Ovary (tissue), 7 donors: ENCODE measurements at regions not wholly inside any gene's neighbourhood (a gene's known extent, or its start where the extent isn't known, plus 50 kb on each side); places are given as distances from the start of the nearest gene placed in this dataset.

ENCODE experiments used
- DNase-seq, 5 donors: peaks; one replicate each; pipeline ENCODE4 v3.0.0-alpha.2; 2019 to 2020
- H3K27ac ChIP-seq, 2 donors: fragments of 200-600 bp; one replicate each; pipeline versions ENCODE4 v1.5.1 to v1.8.0; 2019 to 2022
- H3K27me3 ChIP-seq: fragments of 200-600 bp; one replicate; pipeline ENCODE4 v1.8.0; 2022
- H3K36me3 ChIP-seq: fragments of 200-600 bp; sonication (generic); one replicate; pipeline ENCODE4 v1.5.1; 2019
- H3K4me1 ChIP-seq: one replicate; pipeline ENCODE4 v1.8.1; 2013; ENCODE audit warnings: mild to moderate bottlenecking, moderate library complexity; ENCODE audit not compliant: insufficient read depth
- H3K4me3 ChIP-seq: fragments of 200-600 bp; sonication (generic); one replicate; pipeline ENCODE4 v1.5.1; 2017
- H3K9me3 ChIP-seq, 2 donors: fragments of 200-600 bp in 1 of 2; sonication (generic) in 1 of 2; one replicate each; pipeline versions ENCODE4 v1.5.1 to v1.8.1; 2013 to 2019; ENCODE audit warnings: mild to moderate bottlenecking in 1 of 2, moderate library complexity in 1 of 2
- CTCF ChIP-seq, 3 donors: fragments of 450-650 bp in 2 of 3; fragments of 200-600 bp in 1 of 3; IDR thresholded peaks; one replicate each; pipeline versions ENCODE4 v1.5.1 to v1.8.0; 2016 to 2022; ENCODE audit warnings: antibody characterized with exemption in 3 of 3, mild to moderate bottlenecking in 1 of 3
- EP300 ChIP-seq: sonication (generic); formaldehyde crosslinking; IDR thresholded peaks from one replicate; pipeline ENCODE4 v1.6.1; 2017; ENCODE audit warnings: antibody characterized with exemption
- POLR2A ChIP-seq: fragments of 450-650 bp; IDR thresholded peaks from one replicate; pipeline ENCODE4 v1.6.1; 2017; ENCODE audit warnings: antibody characterized with exemption, mild to moderate bottlenecking, moderate library complexity
- WGBS, 3 donors: extraction: QIAGEN DNeasy Blood & Tissue Kit in 1 of 3; methylation state at CpG; one replicate each; pipeline versions ENCODE4 v1.1.5 to v1.1.7; 2013 to 2017; 5-methylcytosine and 5-hydroxymethylcytosine counted together
- intact Hi-C, 4 donors: fragments of 100-400 bp; cut with DNase I; formaldehyde crosslinking; loops; one replicate each; pipeline versions ENCODE4 v1.11.0 to v1.15.1; 2022 to 2023
- donor health status: DM: no; HTN: no; CAD: no; lungs with moderate emphysema.
- donor health status: DM: no; HTN: no; CAD: no.
- donor health status: Bipolar disorder and iron deficiency.
- donor health status: DM: no; HTN: no; CAD: no.
- donor health status: DM: yes; HTN: yes; CAD: no.

GRCh38 chr9:7974335-7974960 is 174.9 kb upstream of the DMAC1 start:
- Histone ChIP-seq H3K4me3 (no peak overlapping the region), H3K27ac (no peak overlapping the region), H3K9me3 (no peaks in the 10 kb centered on the region), H3K27me3 (no peaks in the 10 kb centered on the region), H3K36me3 (no peaks in the 10 kb centered on the region), H3K4me1 (no peaks in the 10 kb centered on the region)
- intact Hi-C loops = no loop called here
- no peak for DNase-seq
- TF ChIP-seq EP300 = no peak
- TF ChIP-seq CTCF (IDR thresholded peaks at IDR 0.05) = no peak
- no peak for TF ChIP-seq POLR2A
- 78 to 85% (median 79%) methylated on average over 5 of the region's 5 CpGs for WGBS, 3 donors

DNA sequence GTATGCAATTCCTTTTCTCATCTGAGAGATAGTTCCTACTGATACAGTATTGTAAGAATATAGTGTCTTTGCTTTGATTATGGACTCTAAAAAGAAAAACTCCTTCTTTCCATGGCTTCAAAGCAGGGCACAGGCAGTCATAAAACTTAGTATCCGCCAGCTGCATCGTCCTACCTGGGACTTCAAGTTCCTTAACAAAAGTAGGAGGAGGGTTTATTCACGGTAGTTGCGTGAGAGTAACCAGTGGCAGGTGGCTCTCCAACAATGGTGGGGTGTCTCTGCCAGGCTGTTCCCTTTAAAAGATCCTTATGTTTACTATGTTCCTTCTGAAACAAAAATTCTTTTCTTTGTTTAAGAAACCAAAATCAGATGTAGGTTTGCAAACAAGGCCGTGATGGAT is 173.5 kb upstream of the DMAC1 start:
- Histone ChIP-seq H3K4me1 (no peaks in the 10 kb centered on the region), H3K36me3 (no peaks in the 10 kb centered on the region), H3K9me3 (no peaks in the 10 kb centered on the region), H3K27me3 (no peaks in the 10 kb centered on the region), H3K4me3 (no peak overlapping the region), H3K27ac (no peak overlapping the region)
- WGBS, 3 donors = 80 to 83% (median 82%) methylated on average over 5 of the region's 5 CpGs
- intact Hi-C loops = no loop called here
- DNase-seq = no peak
- no peak for TF ChIP-seq POLR2A
- no peak for TF ChIP-seq EP300
- TF ChIP-seq CTCF (IDR thresholded peaks at IDR 0.05) = no peak

DNA sequence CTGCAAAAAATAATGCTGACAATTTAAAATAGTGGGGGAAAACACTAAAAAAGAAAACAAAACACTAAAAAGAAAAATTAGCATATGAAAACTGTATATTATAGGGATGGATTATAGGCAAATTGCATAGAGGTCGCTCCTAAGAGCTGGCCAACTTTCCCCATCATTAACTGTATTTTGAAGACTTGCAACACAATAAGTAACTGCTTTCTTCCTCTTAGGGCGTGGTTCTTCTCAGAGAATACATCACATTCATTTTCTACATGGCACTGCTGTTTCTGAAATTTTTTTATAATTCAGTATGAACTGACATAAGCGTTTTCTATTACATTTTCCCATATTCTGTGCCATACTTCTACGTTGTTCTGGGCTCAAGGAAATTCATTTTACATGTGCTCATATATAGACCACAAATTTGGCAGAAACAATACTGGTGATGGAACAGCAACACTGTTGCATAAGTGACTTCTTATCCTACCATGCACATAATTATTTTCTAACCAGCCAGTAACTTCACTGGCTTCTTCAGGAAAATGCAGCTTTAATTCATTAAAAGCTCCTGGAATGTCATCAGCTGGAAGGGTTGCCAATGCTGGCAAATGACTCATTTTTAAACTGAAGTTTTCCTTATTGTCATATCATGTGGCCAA is 171.2 kb upstream of the DMAC1 start:
- DNase-seq = no peak
- no peaks in the 10 kb centered on the region for H3K9me3 ChIP-seq
- H3K27ac ChIP-seq = no peak overlapping the region
- H3K4me3 ChIP-seq = no peak overlapping the region
- H3K4me1 ChIP-seq = no peaks in the 10 kb centered on the region
- TF ChIP-seq POLR2A = no peak
- no peak for TF ChIP-seq CTCF (IDR thresholded peaks at IDR 0.05)
- no peak for TF ChIP-seq EP300
- H3K27me3 ChIP-seq = no peaks in the 10 kb centered on the region
- 66 to 91% (median 79%) methylated on average over 4 of the region's 4 CpGs for WGBS, 3 donors
- intact Hi-C loops = no loop called here
- no peaks in the 10 kb centered on the region for H3K36me3 ChIP-seq

- no peak for DNase-seq
- H3K27me3 ChIP-seq = no peaks in the 10 kb centered on the region
- intact Hi-C loops = no loop called here
- H3K27ac ChIP-seq = no peak overlapping the region
- no peaks in the 10 kb centered on the region for H3K36me3 ChIP-seq
- no peak for TF ChIP-seq POLR2A
- no peak for TF ChIP-seq EP300
- no peak for TF ChIP-seq CTCF (IDR thresholded peaks at IDR 0.05)
- H3K9me3 ChIP-seq = no peaks in the 10 kb centered on the region
- 23 to 44% (median 29%) methylated on average over 3 of the region's 3 CpGs for WGBS, 3 donors
- H3K4me1 ChIP-seq = no peaks in the 10 kb centered on the region
- H3K4me3 ChIP-seq = no peak overlapping the region
These were observed 169.1 kb upstream of the DMAC1 start for GRCh38 chr9:7968687-7969086.
